ENCODE measurements at regions not wholly inside any gene's neighbourhood (a gene's known extent, or its start where the extent isn't known, plus 50 kb on each side); places are given as distances from the start of the nearest gene placed in this dataset.

GRCh38 chr10:94137747-94138146 is 144.0 kb downstream of the PLCE1 start:
- no peak for TF ChIP-seq CTCF (IDR thresholded peaks at IDR 0.05; ENCODE audit: borderline replicate concordance, control extremely low read depth, extremely low read depth, insufficient read depth, missing control alignments)
- no peak for DNase-seq (ENCODE audit: low spot score)

GRCh38 chr10:94138391-94138790 is 144.7 kb downstream of the PLCE1 start:
- in situ Hi-C loops (cut with MboI; ENCODE audit: low sequenced_read_pairs, unreplicated experiment), result no loop called here
- no peak for DNase-seq (ENCODE audit: low spot score)
- no peak for TF ChIP-seq CTCF (IDR thresholded peaks at IDR 0.05; ENCODE audit: borderline replicate concordance, control extremely low read depth, extremely low read depth, insufficient read depth, missing control alignments)

More at GRCh38 chr10:94137747-94138146, 144.0 kb downstream of the PLCE1 start:
- in situ Hi-C loops (cut with MboI; ENCODE audit: low sequenced_read_pairs, unreplicated experiment), result no loop called here

GRCh38 chr10:94143261-94143660 is 149.5 kb downstream of the PLCE1 start:
- in situ Hi-C loops (cut with MboI; ENCODE audit: low sequenced_read_pairs, unreplicated experiment), result no loop called here

GRCh38 chr10:94146313-94146712 is 152.6 kb downstream of the PLCE1 start:
- TF ChIP-seq CTCF (IDR thresholded peaks at IDR 0.05; ENCODE audit: borderline replicate concordance, control extremely low read depth, extremely low read depth, insufficient read depth, missing control alignments), result no peak
- DNase-seq (ENCODE audit: low spot score), result no peak
- in situ Hi-C loops (cut with MboI; ENCODE audit: low sequenced_read_pairs, unreplicated experiment), result no loop called here

More at GRCh38 chr10:94143261-94143660, 149.5 kb downstream of the PLCE1 start:
- no peak for DNase-seq (ENCODE audit: low spot score)
- no peak for TF ChIP-seq CTCF (IDR thresholded peaks at IDR 0.05; ENCODE audit: borderline replicate concordance, control extremely low read depth, extremely low read depth, insufficient read depth, missing control alignments)

GRCh38 chr10:94146746-94147145 is 153.0 kb downstream of the PLCE1 start:
- in situ Hi-C loops (cut with MboI; ENCODE audit: low sequenced_read_pairs, unreplicated experiment), result no loop called here
- no peak for TF ChIP-seq CTCF (IDR thresholded peaks at IDR 0.05; ENCODE audit: borderline replicate concordance, control extremely low read depth, extremely low read depth, insufficient read depth, missing control alignments)
- no peak for DNase-seq (ENCODE audit: low spot score)

GRCh38 chr10:94149702-94150101 is 156.0 kb downstream of the PLCE1 start:
- in situ Hi-C loops (cut with MboI; ENCODE audit: low sequenced_read_pairs, unreplicated experiment), result no loop called here

More at GRCh38 chr10:94149702-94150101, 156.0 kb downstream of the PLCE1 start:
- no peak for DNase-seq (ENCODE audit: low spot score)
- TF ChIP-seq CTCF (IDR thresholded peaks at IDR 0.05; ENCODE audit: borderline replicate concordance, control extremely low read depth, extremely low read depth, insufficient read depth, missing control alignments), result no peak

All from GM13976 (cell line).